H1 (cell line): ENCODE measurements at regions not wholly inside any gene's neighbourhood (a gene's known extent, or its start where the extent isn't known, plus 50 kb on each side); places are given as distances from the start of the nearest gene placed in this dataset.

Source experiments
- CTCF ChIA-PET: fragments of 300-600 bp; sonication (Branson Sonifier 250); formaldehyde crosslinking; loops from one replicate; lab custom pipeline; 2021; ENCODE audit not compliant: partially characterized antibody; lab: Charles Lee
- POLR2A ChIA-PET: fragments of 300-600 bp; sonication (Branson Sonifier 250); formaldehyde crosslinking; loops from one replicate; lab custom pipeline; 2021; ENCODE audit warnings: inconsistent platforms; ENCODE audit not compliant: partially characterized antibody; lab: Charles Lee
- DNase-seq, 2 experiments: peaks; one replicate each; pipeline versions ENCODE4 v3.0.0 to v3.0.0-alpha.2; 2010 to 2022; ENCODE audit warnings: low spot score in 2 of 2, low read depth in 1 of 2, mixed read lengths in 1 of 2
- FAIRE-seq: peaks from 2 replicates; lab custom pipeline; 2011; peaks lifted over from hg19 to GRCh38; lab: Jason Lieb, UNC
- H2AFZ ChIP-seq: 2 replicates; pipeline ENCODE4 v1.8.1; 2012; ENCODE audit warnings: low read length, inconsistent platforms
- H2AK5ac ChIP-seq: 2 replicates; pipeline ENCODE4 v1.6.1; 2013; ENCODE audit warnings: low read depth, low read length
- H2BK120ac ChIP-seq: replicated peaks from 2 replicates; pipeline ENCODE3; 2013; ENCODE audit warnings: low read depth, low read length, inconsistent platforms
- H2BK12ac ChIP-seq: 2 replicates; pipeline ENCODE4 v1.6.1; 2013; ENCODE audit warnings: low read depth, low read length
- H2BK15ac ChIP-seq: 2 replicates; pipeline ENCODE4 v1.6.1; 2013; ENCODE audit warnings: low read length
- H2BK20ac ChIP-seq: 2 replicates; pipeline ENCODE4 v1.6.1; 2013; ENCODE audit warnings: low read length
- H2BK5ac ChIP-seq: 2 replicates; pipeline ENCODE4 v1.6.1; 2013; ENCODE audit warnings: low read depth, low read length
- H3K14ac ChIP-seq: 2 replicates; pipeline ENCODE4 v1.6.1; 2013; ENCODE audit warnings: inconsistent platforms; ENCODE audit not compliant: insufficient read length
- H3K18ac ChIP-seq: 2 replicates; pipeline ENCODE4 v1.6.1; 2013; ENCODE audit warnings: low read length; ENCODE audit errors: extremely low read depth
- H3K23ac ChIP-seq: 2 replicates; pipeline ENCODE4 v1.6.1; 2013; ENCODE audit warnings: inconsistent platforms; ENCODE audit not compliant: insufficient read length
- H3K23me2 ChIP-seq: 2 replicates; pipeline ENCODE4 v1.6.1; 2013; ENCODE audit warnings: low read depth, low read length
- H3K27ac ChIP-seq: 2 replicates; pipeline ENCODE4 v1.6.1; 2011; ENCODE audit warnings: low read depth, low read length, inconsistent platforms
- H3K27me3 ChIP-seq, 4 experiments: replicated peaks in 1 of 4; 1 replicate in 1 of 4; 2 replicates in 3 of 4; pipeline versions ENCODE4 v1.6.1 to v1.8.1; 2011 to 2013; ENCODE audit warnings: low read length in 3 of 4, mild to moderate bottlenecking in 3 of 4, inconsistent platforms in 2 of 4, mixed read lengths in 2 of 4, moderate library complexity in 1 of 4; ENCODE audit not compliant: control insufficient read depth in 3 of 4, insufficient read depth in 3 of 4; ENCODE audit errors: extremely low read depth in 1 of 4
- H3K36me3 ChIP-seq, 4 experiments: 2 replicates each; pipeline versions ENCODE4 v1.6.1 to v1.8.1; 2011 to 2013; ENCODE audit warnings: mild to moderate bottlenecking in 4 of 4, low read length in 3 of 4, moderate library complexity in 2 of 4, control low read depth in 1 of 4, inconsistent platforms in 1 of 4; ENCODE audit not compliant: insufficient read depth in 4 of 4, control insufficient read depth in 2 of 4
- H3K4ac ChIP-seq: replicated peaks from 2 replicates; pipeline ENCODE3; 2013; ENCODE audit warnings: low read length, low read depth, mixed read lengths, inconsistent platforms; ENCODE audit not compliant: insufficient read length
- H3K4me1 ChIP-seq, 4 experiments: replicated peaks in 1 of 4; 1 replicate in 1 of 4; 2 replicates in 3 of 4; pipeline versions ENCODE4 v1.6.1 to v1.8.1; 2011 to 2013; ENCODE audit warnings: low read length in 3 of 4, inconsistent platforms in 2 of 4, mixed read lengths in 1 of 4; ENCODE audit not compliant: insufficient read depth in 4 of 4, control insufficient read depth in 3 of 4
- H3K4me2 ChIP-seq, 2 experiments: 2 replicates each; pipeline versions ENCODE4 v1.6.1 to v1.8.1; 2011 to 2013; ENCODE audit warnings: low read depth in 2 of 2, low read length in 2 of 2, control low read depth in 1 of 2, inconsistent platforms in 1 of 2, mild to moderate bottlenecking in 1 of 2; ENCODE audit not compliant: insufficient read depth in 1 of 2
- H3K4me3 ChIP-seq, 4 experiments: fragments of 200-600, 300-600 bp in 1 of 4; sonication (generic), shearing (Covaris generic), sonication (Bioruptor Twin) in 1 of 4; 2 replicates each; pipeline versions ENCODE4 v1.5.1 to v1.8.1; 2011 to 2016; ENCODE audit warnings: low read length in 4 of 4, low read depth in 3 of 4, control low read depth in 2 of 4, inconsistent platforms in 2 of 4, mild to moderate bottlenecking in 2 of 4, mixed read lengths in 1 of 4, moderate library complexity in 1 of 4; ENCODE audit not compliant: insufficient read depth in 2 of 4; ENCODE audit errors: extremely low read depth in 1 of 4
- H3K56ac ChIP-seq: replicated peaks from 2 replicates; pipeline ENCODE3; 2013; ENCODE audit warnings: low read depth, mild to moderate bottlenecking, mixed read lengths, low read length, inconsistent platforms; ENCODE audit not compliant: insufficient read length
- H3K79me1 ChIP-seq: 2 replicates; pipeline ENCODE4 v1.6.1; 2013; ENCODE audit warnings: low read depth, low read length, control low read depth
- H3K79me2 ChIP-seq, 2 experiments: 2 replicates each; pipeline versions ENCODE4 v1.6.1 to v1.8.1; 2012 to 2013; ENCODE audit warnings: low read length in 2 of 2, mild to moderate bottlenecking in 2 of 2, inconsistent platforms in 1 of 2; ENCODE audit not compliant: insufficient read depth in 2 of 2, control insufficient read depth in 1 of 2
- H3K9ac ChIP-seq, 4 experiments: replicated peaks in 1 of 4; 1 replicate in 1 of 4; 2 replicates in 3 of 4; pipeline versions ENCODE4 v1.6.1 to v1.8.1; 2011 to 2013; ENCODE audit warnings: low read depth in 3 of 4, low read length in 3 of 4, control low read depth in 2 of 4, mild to moderate bottlenecking in 2 of 4, moderate library complexity in 2 of 4, inconsistent platforms in 1 of 4; ENCODE audit errors: extremely low read depth in 1 of 4
- H3K9me3 ChIP-seq, 2 experiments: 2 replicates each; pipeline versions ENCODE4 v1.6.1 to v1.8.1; 2012 to 2013; ENCODE audit warnings: mild to moderate bottlenecking in 2 of 2, moderate library complexity in 2 of 2, control low read depth in 1 of 2, inconsistent platforms in 1 of 2, low read depth in 1 of 2, low read length in 1 of 2, mixed read lengths in 1 of 2; ENCODE audit not compliant: insufficient read depth in 2 of 2
- H4K20me1 ChIP-seq, 2 experiments: replicated peaks in 1 of 2; 2 replicates each; pipeline versions ENCODE3 to v1.8.1; 2011 to 2013; ENCODE audit warnings: inconsistent platforms in 2 of 2, low read length in 2 of 2, mild to moderate bottlenecking in 1 of 2; ENCODE audit not compliant: insufficient read depth in 2 of 2, control insufficient read depth in 1 of 2
- H4K5ac ChIP-seq: 2 replicates; pipeline ENCODE4 v1.6.1; 2013; ENCODE audit warnings: low read length, low read depth, mixed read lengths, inconsistent platforms; ENCODE audit not compliant: insufficient read length
- H4K8ac ChIP-seq: 2 replicates; pipeline ENCODE4 v1.8.0; 2013; ENCODE audit warnings: mild to moderate bottlenecking, moderate library complexity, low read length, inconsistent platforms; ENCODE audit not compliant: insufficient read depth; ENCODE audit errors: extremely low read depth
- H4K91ac ChIP-seq: replicated peaks from 2 replicates; pipeline ENCODE3; 2013; ENCODE audit warnings: low read length, mixed read lengths, inconsistent platforms; ENCODE audit not compliant: insufficient read length
- CBX5 ChIP-seq: fragments of 300-800, 300-1000 bp; sonication (generic); IDR thresholded peaks from 2 replicates; pipeline ENCODE4 v1.7.1; 2016; ENCODE audit warnings: antibody characterized with exemption, low read length, low read depth
- SAP30 ChIP-seq: fragments of 300-600 bp; sonication (generic); IDR thresholded peaks from 2 replicates; pipeline ENCODE4 v1.7.1; 2012; ENCODE audit warnings: low read length, moderate library complexity, mild to moderate bottlenecking, inconsistent platforms; ENCODE audit not compliant: insufficient read depth, insufficient replicate concordance
- TAF7 ChIP-seq: optimal IDR thresholded peaks from 2 replicates; pipeline ENCODE3; 2011; ENCODE audit warnings: low read depth, mild to moderate bottlenecking, inconsistent platforms, low read length, moderate library complexity, borderline replicate concordance
- WGBS, 2 experiments: shearing (Covaris generic) in 1 of 2; methylation state at CpG; one replicate each; pipeline versions ENCODE4 v1.1.6 to v1.1.7; 2013 to 2015; ENCODE audit warnings: low lambda C conversion rate in 2 of 2, mixed read lengths in 2 of 2, inconsistent platforms in 1 of 2, low coverage in 1 of 2, missing lambda C conversion rate in 1 of 2; ENCODE audit not compliant: insufficient replicate concordance in 2 of 2, insufficient coverage in 1 of 2, insufficient read length in 1 of 2; ENCODE audit errors: extremely low coverage in 1 of 2, missing lambda C conversion rate in 1 of 2; 5-methylcytosine and 5-hydroxymethylcytosine counted together

GRCh38 chr9:18235181-18235908 lies 238.6 kb upstream of the ADAMTSL1 start:
- FAIRE-seq, result no peak
- H2BK20ac ChIP-seq, result no peak overlapping the region
- H3K14ac ChIP-seq, result no peak overlapping the region
- H3K23ac ChIP-seq, result no peak overlapping the region
- H3K23me2 ChIP-seq, result no peaks in the 10 kb centered on the region
- no peak overlapping the region for H2BK5ac ChIP-seq
- no peaks in the 10 kb centered on the region for H3K4me1 ChIP-seq
- 91% methylated on average over 6 of the region's 6 CpGs; no CpG with 5 or more reads in 1 of the 2 experiments for WGBS, 2 experiments
- H4K5ac ChIP-seq, result no peak overlapping the region
- no peaks in the 10 kb centered on the region for H3K36me3 ChIP-seq
- H3K18ac ChIP-seq, result no peak overlapping the region
- H3K56ac ChIP-seq, result no peak overlapping the region
- no peak overlapping the region for H2BK15ac ChIP-seq
- no peak overlapping the region for H2AK5ac ChIP-seq
- no peak overlapping the region for H3K27ac ChIP-seq
- no peak overlapping the region for H3K9ac ChIP-seq
- no peaks in the 10 kb centered on the region for H3K9me3 ChIP-seq
- H2BK12ac ChIP-seq, result no peak overlapping the region
- H3K79me2 ChIP-seq, result no peaks in the 10 kb centered on the region
- no peak overlapping the region for H3K4me2 ChIP-seq
- no peak overlapping the region for H3K4ac ChIP-seq
- DNase-seq, result no peak
- no peak overlapping the region for H4K91ac ChIP-seq
- no peaks in the 10 kb centered on the region for H3K79me1 ChIP-seq
- ChIA-PET CTCF (interaction anchor here (0.9 to 1.6 kb wide), 4 partner anchors 10 to 588 kb away, joined by 3 to 5 read pairs (median 4); no protein-coding TSS in a partner anchor), POLR2A (no interaction called here)
- H3K4me3 ChIP-seq, result no peak overlapping the region
- TF ChIP-seq SAP30, result no peak
- TF ChIP-seq CBX5, result no peak
- TF ChIP-seq TAF7, result no peak
- H3K27me3 ChIP-seq, result no peaks in the 10 kb centered on the region
- H4K20me1 ChIP-seq, result no peaks in the 10 kb centered on the region
- H2BK120ac ChIP-seq, result no peak overlapping the region
- H2AFZ ChIP-seq, result no peak overlapping the region
- H4K8ac ChIP-seq, result no peak overlapping the region
